ENCODE measurements at regions not wholly inside any gene's neighbourhood (a gene's known extent, or its start where the extent isn't known, plus 50 kb on each side); places are given as distances from the start of the nearest gene placed in this dataset.

DNA sequence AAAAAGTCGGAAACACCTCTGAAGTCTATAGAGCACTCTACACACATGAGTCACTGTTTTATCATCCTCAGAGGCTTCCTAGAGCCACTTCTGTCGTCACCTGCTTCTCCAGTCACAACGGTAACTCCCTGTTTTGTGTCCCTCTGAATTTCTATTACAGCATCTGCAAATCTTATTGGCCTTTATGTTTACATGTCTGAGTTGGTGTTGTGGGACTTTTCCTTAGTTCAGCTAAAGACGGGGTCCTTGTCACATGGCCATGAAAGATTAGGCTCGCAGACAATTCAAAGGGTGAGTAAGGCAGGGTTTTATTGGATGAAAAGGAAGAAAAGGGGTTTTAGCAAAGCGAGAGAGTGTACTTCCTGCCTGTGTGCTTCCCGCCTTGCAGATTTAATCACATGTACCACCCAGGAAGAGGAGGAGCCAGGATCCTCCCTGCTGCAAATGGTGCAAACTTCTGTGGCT lies 185.6 kb downstream of the LPIN1 start:
- ChIA-PET POLR2A (no interaction called here), CTCF (no interaction called here)
- H3K4me3 Mint-ChIP-seq: no peak overlapping the region
- H3K9me3 Mint-ChIP-seq: peaks cover 11% of the 10 kb centered on the region
- no peak for TF ChIP-seq CTCF (IDR thresholded peaks at IDR 0.05)
- peaks cover 28% of the 10 kb centered on the region for H3K4me1 Mint-ChIP-seq
- H3K27ac Mint-ChIP-seq: no peak overlapping the region
- H3K27me3 Mint-ChIP-seq: no peaks in the 10 kb centered on the region
- intact Hi-C loops (cut with micrococcal nuclease): loop anchor here (5.0 kb wide), 1 partner anchor 75 kb away; no protein-coding TSS in a partner anchor
- no peaks in the 10 kb centered on the region for H3K36me3 Mint-ChIP-seq (ENCODE audit: low read depth)
- ATAC-seq (ENCODE audit: low read depth) (no peak), DNase-seq (no peak)

DNA sequence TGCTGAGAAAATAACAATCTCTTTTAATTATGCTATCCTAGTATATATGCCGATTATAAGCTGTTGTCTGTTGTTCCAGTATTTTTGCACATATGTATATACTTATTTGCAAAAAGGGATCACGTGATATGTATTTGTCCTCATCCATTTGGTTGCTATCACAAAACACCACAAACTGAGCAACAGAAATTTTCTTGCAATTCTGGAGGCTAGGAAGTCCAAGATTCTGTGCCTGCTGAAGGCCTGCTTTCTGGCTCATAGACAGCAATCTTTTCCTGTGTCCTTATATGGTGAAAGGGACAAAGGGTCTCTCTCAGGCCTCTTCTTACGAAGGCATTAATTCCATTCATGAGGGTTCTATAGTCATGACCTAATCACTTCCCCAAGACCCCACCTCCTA lies 186.5 kb downstream of the LPIN1 start:
- ChIA-PET CTCF (no interaction called here), POLR2A (no interaction called here)
- TF ChIP-seq CTCF (IDR thresholded peaks at IDR 0.05): no peak
- H3K27me3 Mint-ChIP-seq: no peaks in the 10 kb centered on the region
- intact Hi-C loops (cut with micrococcal nuclease): loop anchor here (5.0 kb wide), 1 partner anchor 74 kb away; no protein-coding TSS in a partner anchor
- no peak overlapping the region for H3K4me3 Mint-ChIP-seq
- H3K36me3 Mint-ChIP-seq (ENCODE audit: low read depth): no peaks in the 10 kb centered on the region
- H3K27ac Mint-ChIP-seq: no peak overlapping the region
- peaks cover 28% of the 10 kb centered on the region for H3K4me1 Mint-ChIP-seq
- no peak for DNase-seq
- peaks cover 11% of the 10 kb centered on the region for H3K9me3 Mint-ChIP-seq
- no peak for ATAC-seq (ENCODE audit: low read depth)

DNA sequence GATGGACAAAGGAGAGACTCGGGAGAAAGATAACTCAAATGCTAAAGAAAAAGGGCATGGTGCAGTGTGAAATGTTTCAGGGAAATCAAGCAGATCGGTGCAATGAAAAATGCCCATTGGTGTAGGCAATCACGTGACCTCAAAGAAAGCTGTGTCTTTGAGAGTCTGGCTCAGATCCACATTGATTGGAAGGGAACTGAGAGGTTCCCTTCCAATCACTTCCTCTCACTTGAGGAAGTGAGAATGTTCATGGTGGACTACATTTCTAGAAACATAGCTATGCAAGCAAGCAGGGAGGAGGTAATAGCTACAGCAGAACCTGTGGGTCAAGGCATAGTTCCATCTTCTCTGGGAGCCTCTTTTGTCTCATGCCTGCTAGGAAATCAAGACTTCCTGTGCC lies 187.4 kb downstream of the LPIN1 start:
- TF ChIP-seq CTCF (IDR thresholded peaks at IDR 0.05): no peak
- ATAC-seq (ENCODE audit: low read depth): peak; percentile 97
- H3K4me1 Mint-ChIP-seq: peaks cover 28% of the 10 kb centered on the region
- CTCF ChIA-PET: no interaction called here
- H3K27ac Mint-ChIP-seq: peak overlapping the region; percentile 30
- DNase-seq: no peak
- H3K9me3 Mint-ChIP-seq: peaks cover 11% of the 10 kb centered on the region
- no peaks in the 10 kb centered on the region for H3K27me3 Mint-ChIP-seq
- intact Hi-C loops (cut with micrococcal nuclease): loop anchor here (5.0 kb wide), 1 partner anchor 73 kb away; no protein-coding TSS in a partner anchor
- no peak overlapping the region for H3K4me3 Mint-ChIP-seq
- H3K36me3 Mint-ChIP-seq (ENCODE audit: low read depth): no peaks in the 10 kb centered on the region
- POLR2A ChIA-PET: interaction anchor here (0.6 to 0.7 kb wide), 2 partner anchors 32 to 41 kb away, joined by 4 to 7 read pairs; no protein-coding TSS in a partner anchor

DNA sequence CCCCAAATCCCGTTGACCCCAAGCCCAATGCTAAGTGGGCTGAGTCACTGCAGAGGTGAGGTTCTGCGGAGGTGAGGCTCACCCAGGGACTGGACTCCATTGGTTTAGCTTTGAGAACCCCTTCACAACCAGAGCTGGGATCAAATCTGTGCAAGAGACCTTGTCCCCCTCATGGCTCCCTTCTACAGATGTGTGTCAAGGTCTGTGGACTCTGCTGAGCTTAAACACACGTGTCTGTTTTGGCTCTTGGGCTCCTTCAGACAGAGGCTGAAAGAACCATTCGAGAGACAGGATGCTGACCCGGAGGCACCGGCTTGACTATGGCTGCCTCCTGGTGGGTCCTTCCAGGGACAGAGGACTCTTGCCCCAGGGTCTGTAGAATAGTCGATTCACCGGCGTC lies 190.3 kb downstream of the LPIN1 start:
- CTCF ChIA-PET: interaction anchor here (0.6 kb wide), 1 partner anchor 54 kb away, joined by 3 read pairs; no protein-coding TSS in a partner anchor
- intact Hi-C loops (cut with micrococcal nuclease): no loop called here
- Mint-ChIP-seq H3K4me3 (no peak overlapping the region), H3K36me3 (ENCODE audit: low read depth) (no peaks in the 10 kb centered on the region), H3K4me1 (peaks cover 20% of the 10 kb centered on the region), H3K27me3 (no peaks in the 10 kb centered on the region), H3K9me3 (peaks cover 11% of the 10 kb centered on the region), H3K27ac (no peak overlapping the region)
- POLR2A ChIA-PET: no interaction called here
- DNase-seq: no peak
- no peak for TF ChIP-seq CTCF (IDR thresholded peaks at IDR 0.05)
- no peak for ATAC-seq (ENCODE audit: low read depth)

DNA sequence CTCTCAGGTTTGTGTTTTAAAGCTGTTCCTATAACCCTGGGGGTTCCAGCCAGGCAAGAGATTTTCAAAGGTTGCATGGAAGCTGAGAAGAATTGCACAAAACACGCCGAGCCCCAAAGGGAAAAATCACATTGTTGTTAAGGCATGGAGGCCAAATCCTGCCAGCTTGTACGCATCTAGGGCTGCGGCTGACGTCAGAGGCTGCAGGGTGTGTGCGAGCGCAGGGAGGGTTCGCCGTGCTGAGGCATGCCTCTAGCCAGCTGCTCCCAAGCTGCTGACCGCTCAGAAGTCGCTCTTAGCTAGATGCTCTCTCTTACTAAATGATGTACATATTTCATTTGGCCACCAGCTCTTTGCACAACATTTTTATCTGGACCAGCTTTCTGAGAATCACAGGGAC lies 191.8 kb downstream of the LPIN1 start:
- POLR2A ChIA-PET: no interaction called here
- H3K4me3 Mint-ChIP-seq: no peak overlapping the region
- H3K27me3 Mint-ChIP-seq: no peaks in the 10 kb centered on the region
- DNase-seq: no peak
- intact Hi-C loops (cut with micrococcal nuclease): no loop called here
- H3K9me3 Mint-ChIP-seq: peaks cover 11% of the 10 kb centered on the region
- no peak for TF ChIP-seq CTCF (IDR thresholded peaks at IDR 0.05)
- no peak overlapping the region for H3K27ac Mint-ChIP-seq
- ATAC-seq (ENCODE audit: low read depth): no peak
- H3K36me3 Mint-ChIP-seq (ENCODE audit: low read depth): no peaks in the 10 kb centered on the region
- CTCF ChIA-PET: interaction anchor here (0.6 kb wide), 1 partner anchor 662 kb away, joined by 3 read pairs; no protein-coding TSS in a partner anchor
- peaks cover 17% of the 10 kb centered on the region for H3K4me1 Mint-ChIP-seq
